ACC112 (cell line): ENCODE measurements at regions not wholly inside any gene's neighbourhood (a gene's known extent, or its start where the extent isn't known, plus 50 kb on each side); places are given as distances from the start of the nearest gene placed in this dataset.

ENCODE experiments used
- H2AFZ ChIP-seq: fragments of 200-600 bp; sonication (generic); one replicate; pipeline ENCODE4 v1.6.0; 2017; ENCODE audit warnings: antibody characterized with exemption, low read length; ENCODE audit not compliant: unreplicated experiment
- H3K27ac ChIP-seq: fragments of 200-600 bp; sonication (generic); 2 replicates; pipeline ENCODE4 v1.5.1; 2014; ENCODE audit warnings: low read depth, mild to moderate bottlenecking, antibody characterized with exemption, low read length, moderate library complexity
- H3K27me3 ChIP-seq: fragments of 200-600 bp; sonication (generic); 2 replicates; pipeline ENCODE4 v1.6.1; 2014; ENCODE audit warnings: mild to moderate bottlenecking, antibody characterized with exemption, low read length, moderate library complexity, mixed read lengths; ENCODE audit not compliant: insufficient read depth
- H3K36me3 ChIP-seq: fragments of 200-600 bp; sonication (generic); 2 replicates; pipeline ENCODE4 v1.6.1; 2016; ENCODE audit warnings: mild to moderate bottlenecking, antibody characterized with exemption, low read length, moderate library complexity, mixed read lengths; ENCODE audit not compliant: insufficient read depth
- H3K4me1 ChIP-seq: fragments of 200-600 bp; sonication (generic); one replicate; pipeline ENCODE4 v1.6.1; 2016; ENCODE audit warnings: low read length, mixed read lengths; ENCODE audit not compliant: insufficient read depth, unreplicated experiment, control insufficient read depth
- H3K4me3 ChIP-seq: fragments of 200-600 bp; sonication (generic); 2 replicates; pipeline ENCODE4 v1.5.1; 2014; ENCODE audit warnings: mild to moderate bottlenecking, low read depth, low read length
- H3K79me2 ChIP-seq: fragments of 200-600 bp; sonication (generic); one replicate; pipeline ENCODE4 v1.6.0; 2016; ENCODE audit warnings: low read length; ENCODE audit not compliant: control insufficient read depth, unreplicated experiment, insufficient read depth

- Histone ChIP-seq H3K36me3 (no peaks in the 10 kb centered on the region), H3K27ac (no peak overlapping the region), H3K4me3 (no peak overlapping the region), H3K27me3 (peaks cover 14% of the 10 kb centered on the region), H3K4me1 (no peaks in the 10 kb centered on the region), H3K79me2 (no peaks in the 10 kb centered on the region), H2AFZ (no peak overlapping the region)
Measured at GRCh38 chr17:79427621-79428539, 183.0 kb downstream of the RBFOX3 start.

- Histone ChIP-seq H3K4me1 (no peaks in the 10 kb centered on the region), H3K79me2 (no peaks in the 10 kb centered on the region), H2AFZ (no peak overlapping the region), H3K4me3 (no peak overlapping the region), H3K27ac (no peak overlapping the region), H3K27me3 (peaks cover 14% of the 10 kb centered on the region), H3K36me3 (no peaks in the 10 kb centered on the region)
Measured at GRCh38 chr17:79425686-79426085, 185.2 kb downstream of the RBFOX3 start.

GRCh38 chr17:79424471-79425185 lies 186.2 kb downstream of the RBFOX3 start:
- Histone ChIP-seq H3K4me1 (no peaks in the 10 kb centered on the region), H3K36me3 (no peaks in the 10 kb centered on the region), H3K79me2 (no peaks in the 10 kb centered on the region), H3K4me3 (no peak overlapping the region), H3K27me3 (peaks cover 14% of the 10 kb centered on the region), H3K27ac (no peak overlapping the region), H2AFZ (no peak overlapping the region)

- Histone ChIP-seq H3K4me3 (no peak overlapping the region), H2AFZ (no peak overlapping the region), H3K27me3 (peaks cover 12% of the 10 kb centered on the region), H3K36me3 (no peaks in the 10 kb centered on the region), H3K79me2 (no peaks in the 10 kb centered on the region), H3K27ac (no peak overlapping the region), H3K4me1 (no peaks in the 10 kb centered on the region)
Measured at GRCh38 chr17:79423811-79424465, 186.9 kb downstream of the RBFOX3 start.

- Histone ChIP-seq H3K4me3 (no peak overlapping the region), H3K27ac (no peak overlapping the region), H3K36me3 (no peaks in the 10 kb centered on the region), H2AFZ (no peak overlapping the region), H3K79me2 (no peaks in the 10 kb centered on the region), H3K27me3 (peaks cover 19% of the 10 kb centered on the region), H3K4me1 (no peaks in the 10 kb centered on the region)
Measured at GRCh38 chr17:79422236-79422635, 188.6 kb downstream of the RBFOX3 start.

GRCh38 chr17:79420318-79421243 lies 190.3 kb downstream of the RBFOX3 start:
- Histone ChIP-seq H3K4me1 (no peaks in the 10 kb centered on the region), H3K27me3 (peaks cover 23% of the 10 kb centered on the region), H3K36me3 (no peaks in the 10 kb centered on the region), H3K4me3 (no peak overlapping the region), H3K79me2 (no peaks in the 10 kb centered on the region), H2AFZ (no peak overlapping the region), H3K27ac (no peak overlapping the region)

- Histone ChIP-seq H3K4me3 (no peak overlapping the region), H3K27me3 (peaks cover 47% of the 10 kb centered on the region), H3K27ac (no peak overlapping the region), H2AFZ (no peak overlapping the region), H3K79me2 (no peaks in the 10 kb centered on the region), H3K4me1 (no peaks in the 10 kb centered on the region), H3K36me3 (no peaks in the 10 kb centered on the region)
Measured at GRCh38 chr17:79417476-79417988, 193.3 kb downstream of the RBFOX3 start.

GRCh38 chr17:79415909-79416308 lies 194.9 kb downstream of the RBFOX3 start:
- Histone ChIP-seq H3K79me2 (no peaks in the 10 kb centered on the region), H3K36me3 (no peaks in the 10 kb centered on the region), H3K27me3 (peaks cover 47% of the 10 kb centered on the region), H3K4me3 (no peak overlapping the region), H3K4me1 (no peaks in the 10 kb centered on the region), H3K27ac (no peak overlapping the region), H2AFZ (no peak overlapping the region)

- H3K27me3 ChIP-seq, result peaks cover 49% of the 10 kb centered on the region
- no peaks in the 10 kb centered on the region for H3K4me1 ChIP-seq
- H2AFZ ChIP-seq, result no peak overlapping the region
Measured at GRCh38 chr17:79415365-79415764, 195.5 kb downstream of the RBFOX3 start.

GRCh38 chr17:79414793-79415211 lies 196.0 kb downstream of the RBFOX3 start:
- no peaks in the 10 kb centered on the region for H3K36me3 ChIP-seq
- no peaks in the 10 kb centered on the region for H3K4me1 ChIP-seq
- H3K27me3 ChIP-seq, result peaks cover 54% of the 10 kb centered on the region
- no peaks in the 10 kb centered on the region for H3K79me2 ChIP-seq
- H3K4me3 ChIP-seq, result no peak overlapping the region
- no peak overlapping the region for H2AFZ ChIP-seq
- no peak overlapping the region for H3K27ac ChIP-seq

More at GRCh38 chr17:79415365-79415764, 195.5 kb downstream of the RBFOX3 start:
- H3K4me3 ChIP-seq, result no peak overlapping the region
- no peak overlapping the region for H3K27ac ChIP-seq
- no peaks in the 10 kb centered on the region for H3K79me2 ChIP-seq
- no peaks in the 10 kb centered on the region for H3K36me3 ChIP-seq
